Thyroid gland (tissue), 4 donors: ENCODE measurements at regions not wholly inside any gene's neighbourhood (a gene's known extent, or its start where the extent isn't known, plus 50 kb on each side); places are given as distances from the start of the nearest gene placed in this dataset.
A peak's percentile ranks its signal among the peaks of the same experiment; 100 is the strongest.

Experiments used
- DNase-seq, 2 donors: peaks; one replicate each; pipeline ENCODE4 v3.0.0-alpha.2; 2019
- H3K27ac ChIP-seq, 3 donors: fragments of 200-600 bp; sonication (generic); 1 replicate in 2 of 3; 2 replicates in 1 of 3; pipeline ENCODE4 v1.5.1; 2016 to 2019; ENCODE audit warnings: mild to moderate bottlenecking in 1 of 3, moderate library complexity in 1 of 3
- H3K27me3 ChIP-seq: fragments of 200-600 bp; sonication (generic); one replicate; pipeline ENCODE4 v1.5.1; 2019
- H3K36me3 ChIP-seq, 2 donors: fragments of 200-600 bp; sonication (generic); one replicate each; pipeline ENCODE4 v1.5.1; 2016 to 2019
- H3K4me1 ChIP-seq, 2 donors: fragments of 200-600 bp; sonication (generic); one replicate each; pipeline ENCODE4 v1.5.1; 2017 to 2019
- H3K4me3 ChIP-seq, 3 donors: fragments of 200-600 bp; sonication (generic); replicated peaks in 1 of 3; 1 replicate in 2 of 3; 2 replicates in 1 of 3; pipeline ENCODE4 v1.5.1; 2016; ENCODE audit warnings: mild to moderate bottlenecking in 1 of 3
- H3K9me3 ChIP-seq: fragments of 200-600 bp; sonication (generic); one replicate; pipeline ENCODE4 v1.5.1; 2017
- POLR2A ChIP-seq, 2 donors: fragments of 450-650 bp; IDR thresholded peaks; one replicate each; pipeline ENCODE4 v1.6.1; 2017; ENCODE audit warnings: antibody characterized with exemption in 2 of 2, mild to moderate bottlenecking in 2 of 2, moderate library complexity in 1 of 2
- WGBS, 2 donors: methylation state at CpG; one replicate each; pipeline ENCODE4 v1.1.5; 2017; 5-methylcytosine and 5-hydroxymethylcytosine counted together
- intact Hi-C: fragments of 100-400 bp; cut with DNase I; formaldehyde crosslinking; loops from one replicate; pipeline ENCODE4 v1.15.1; 2023
- TF ChIP-seq, protein P1 (sequence below), 6 experiments: fragments of 200-600 bp in 3 of 6; fragments of 450-650 bp in 3 of 6; sonication (generic) in 3 of 6; IDR thresholded peaks; one replicate each; pipeline ENCODE4 v1.5.1; 2016 to 2019; ENCODE audit warnings: antibody characterized with exemption in 6 of 6, mild to moderate bottlenecking in 2 of 6, inconsistent platforms in 1 of 6, moderate library complexity in 1 of 6

DNA sequence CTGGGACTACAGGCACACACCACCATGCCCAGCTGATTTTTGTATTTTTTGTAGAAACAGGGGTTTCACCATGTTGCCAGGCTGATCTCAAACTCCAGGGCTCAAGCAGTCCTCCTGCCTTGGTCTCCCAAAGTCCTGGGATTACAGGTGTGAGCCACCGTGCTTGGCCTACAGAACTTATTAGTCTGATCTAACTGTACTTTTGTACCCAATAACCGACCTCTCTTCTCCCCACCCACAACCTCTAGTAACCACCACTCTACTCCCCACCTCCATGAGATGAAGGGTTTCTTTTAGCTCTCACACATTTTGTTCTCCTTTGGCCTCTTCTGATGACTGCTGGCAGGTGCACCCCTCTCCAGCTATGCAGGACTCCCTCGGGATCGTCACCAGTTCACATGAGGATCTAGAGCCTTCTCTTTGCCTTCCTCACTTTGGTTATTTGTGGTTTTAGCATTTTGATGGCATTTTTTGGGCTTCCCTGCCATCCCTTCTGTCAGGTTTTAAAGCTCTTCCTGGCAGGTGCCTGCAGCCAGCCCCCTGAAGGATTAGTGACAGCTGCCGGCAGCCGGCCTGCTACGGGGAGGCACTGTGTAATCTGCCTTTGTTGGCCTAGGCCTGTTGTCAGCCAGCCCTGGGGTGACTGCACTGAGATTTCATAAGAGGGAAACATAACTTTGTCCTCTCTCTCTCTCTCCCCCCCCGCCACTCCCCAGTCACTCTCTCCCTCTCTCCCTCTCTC is 99.8 kb upstream of the ATP1A1 start:
- no peaks in the 10 kb centered on the region for H3K9me3 ChIP-seq
- intact Hi-C loops: no loop called here
- no peaks in the 10 kb centered on the region for H3K36me3 ChIP-seq
- TF ChIP-seq POLR2A (IDR thresholded peaks at IDR 0.05): no peak
- TF ChIP-seq, protein P1, sequence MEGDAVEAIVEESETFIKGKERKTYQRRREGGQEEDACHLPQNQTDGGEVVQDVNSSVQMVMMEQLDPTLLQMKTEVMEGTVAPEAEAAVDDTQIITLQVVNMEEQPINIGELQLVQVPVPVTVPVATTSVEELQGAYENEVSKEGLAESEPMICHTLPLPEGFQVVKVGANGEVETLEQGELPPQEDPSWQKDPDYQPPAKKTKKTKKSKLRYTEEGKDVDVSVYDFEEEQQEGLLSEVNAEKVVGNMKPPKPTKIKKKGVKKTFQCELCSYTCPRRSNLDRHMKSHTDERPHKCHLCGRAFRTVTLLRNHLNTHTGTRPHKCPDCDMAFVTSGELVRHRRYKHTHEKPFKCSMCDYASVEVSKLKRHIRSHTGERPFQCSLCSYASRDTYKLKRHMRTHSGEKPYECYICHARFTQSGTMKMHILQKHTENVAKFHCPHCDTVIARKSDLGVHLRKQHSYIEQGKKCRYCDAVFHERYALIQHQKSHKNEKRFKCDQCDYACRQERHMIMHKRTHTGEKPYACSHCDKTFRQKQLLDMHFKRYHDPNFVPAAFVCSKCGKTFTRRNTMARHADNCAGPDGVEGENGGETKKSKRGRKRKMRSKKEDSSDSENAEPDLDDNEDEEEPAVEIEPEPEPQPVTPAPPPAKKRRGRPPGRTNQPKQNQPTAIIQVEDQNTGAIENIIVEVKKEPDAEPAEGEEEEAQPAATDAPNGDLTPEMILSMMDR (IDR thresholded peaks at IDR 0.05): no peak
- WGBS, 2 donors: 79 to 88% methylated on average over 8 of the region's 8 CpGs
- no peak overlapping the region for H3K4me3 ChIP-seq
- H3K4me1 ChIP-seq: peaks cover 11 to 21% of the 10 kb centered on the region in 2 donors
- H3K27me3 ChIP-seq: no peaks in the 10 kb centered on the region
- peak in 1 of 2 donors; percentile 46 for DNase-seq
- no peak overlapping the region for H3K27ac ChIP-seq

DNA sequence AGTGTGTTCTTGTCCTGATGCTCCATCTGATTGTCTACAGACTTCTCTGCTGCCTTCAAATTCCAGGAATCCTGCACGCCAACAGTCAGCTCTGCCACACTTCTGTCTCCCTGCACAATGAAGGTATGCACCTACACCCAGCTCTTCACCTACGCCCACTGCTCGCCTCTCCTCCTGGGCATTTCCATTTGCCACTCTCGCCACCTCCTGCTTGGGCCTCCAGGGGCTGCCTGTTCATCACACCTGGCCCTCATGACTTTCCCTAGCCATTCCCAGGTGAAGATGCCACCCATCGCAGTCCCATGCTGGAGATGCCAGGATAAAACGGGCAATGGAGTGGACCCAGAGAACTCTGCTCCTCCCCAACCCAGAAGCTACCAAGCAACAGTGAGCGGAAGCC is 96.5 kb upstream of the ATP1A1 start:
- WGBS, 2 donors: 93 to 94% methylated on average over 7 of the region's 7 CpGs
- DNase-seq: no peak
- TF ChIP-seq POLR2A (IDR thresholded peaks at IDR 0.05): no peak
- TF ChIP-seq, protein P1 (IDR thresholded peaks at IDR 0.05): no peak
- no peak overlapping the region for H3K27ac ChIP-seq
- no peaks in the 10 kb centered on the region for H3K36me3 ChIP-seq
- H3K9me3 ChIP-seq: no peaks in the 10 kb centered on the region
- intact Hi-C loops: no loop called here
- H3K27me3 ChIP-seq: no peaks in the 10 kb centered on the region
- H3K4me1 ChIP-seq: peaks cover 8 to 14% of the 10 kb centered on the region in 2 donors
- no peak overlapping the region for H3K4me3 ChIP-seq

DNA sequence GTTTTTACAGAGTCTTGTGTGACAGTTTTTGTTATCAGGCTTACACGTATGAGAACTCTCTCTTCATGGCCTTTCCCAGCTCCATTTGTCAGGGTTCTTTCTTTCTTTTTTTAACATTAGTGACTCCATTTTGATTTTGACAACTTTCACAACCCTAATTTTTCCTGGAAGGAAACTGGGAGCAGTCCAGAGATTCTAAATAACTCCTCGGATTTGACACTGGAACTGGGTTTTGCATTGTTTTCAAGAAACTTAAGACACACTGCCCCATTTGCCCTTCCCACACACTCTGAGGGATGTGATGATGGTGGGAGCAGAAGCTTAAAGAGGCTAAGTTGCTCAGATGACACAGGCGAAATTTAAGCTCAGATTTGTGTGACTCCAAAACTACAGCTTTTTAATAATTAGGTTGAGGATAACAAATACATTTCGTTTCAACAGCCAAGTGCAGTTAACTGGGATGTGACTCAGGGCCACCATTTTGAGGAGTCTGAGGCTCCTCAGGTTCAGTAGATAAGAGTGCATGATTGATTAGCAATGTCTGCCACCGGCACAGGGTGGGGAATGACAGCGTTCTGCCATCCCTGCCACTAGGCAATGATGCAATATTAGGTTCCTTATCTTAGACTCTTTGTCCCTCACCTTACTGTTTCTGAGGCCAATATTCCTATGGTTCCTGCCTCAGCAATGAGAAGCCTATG is 95.1 kb upstream of the ATP1A1 start:
- DNase-seq: no peak
- Histone ChIP-seq H3K4me1 (peaks cover 8 to 14% of the 10 kb centered on the region in 2 donors), H3K27ac (peak overlapping the region in 1 of 3 donors; percentile 13), H3K4me3 (no peak overlapping the region), H3K9me3 (no peaks in the 10 kb centered on the region), H3K36me3 (no peaks in the 10 kb centered on the region), H3K27me3 (no peaks in the 10 kb centered on the region)
- intact Hi-C loops: no loop called here
- WGBS, 2 donors: 70 to 78% methylated on average over 6 of the region's 6 CpGs
- TF ChIP-seq, protein P1 (IDR thresholded peaks at IDR 0.05): no peak
- no peak for TF ChIP-seq POLR2A (IDR thresholded peaks at IDR 0.05)

DNA sequence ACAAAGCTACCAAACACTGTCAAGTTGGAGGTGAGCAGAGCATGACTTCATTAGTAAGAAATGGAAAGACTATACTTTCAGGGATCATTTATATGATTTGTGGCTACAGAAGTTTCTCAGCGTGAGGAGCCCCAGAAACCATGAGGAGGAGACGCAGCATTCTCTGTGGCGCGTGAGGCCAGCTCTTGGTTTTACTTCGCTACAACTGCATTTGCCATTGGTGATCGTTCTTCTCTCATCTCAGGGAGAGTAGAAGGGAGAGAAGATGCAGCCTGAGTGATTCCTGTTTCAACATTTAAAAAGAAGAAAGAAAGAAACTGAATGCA is 94.5 kb upstream of the ATP1A1 start:
- Histone ChIP-seq H3K4me3 (no peak overlapping the region), H3K27ac (no peak overlapping the region), H3K4me1 (peaks cover 8 to 14% of the 10 kb centered on the region in 2 donors), H3K36me3 (no peaks in the 10 kb centered on the region), H3K27me3 (no peaks in the 10 kb centered on the region), H3K9me3 (no peaks in the 10 kb centered on the region)
- 95 to 99% methylated on average over 6 of the region's 6 CpGs for WGBS, 2 donors
- TF ChIP-seq, protein P1 (IDR thresholded peaks at IDR 0.05): no peak
- no peak for TF ChIP-seq POLR2A (IDR thresholded peaks at IDR 0.05)
- no peak for DNase-seq
- intact Hi-C loops: no loop called here

DNA sequence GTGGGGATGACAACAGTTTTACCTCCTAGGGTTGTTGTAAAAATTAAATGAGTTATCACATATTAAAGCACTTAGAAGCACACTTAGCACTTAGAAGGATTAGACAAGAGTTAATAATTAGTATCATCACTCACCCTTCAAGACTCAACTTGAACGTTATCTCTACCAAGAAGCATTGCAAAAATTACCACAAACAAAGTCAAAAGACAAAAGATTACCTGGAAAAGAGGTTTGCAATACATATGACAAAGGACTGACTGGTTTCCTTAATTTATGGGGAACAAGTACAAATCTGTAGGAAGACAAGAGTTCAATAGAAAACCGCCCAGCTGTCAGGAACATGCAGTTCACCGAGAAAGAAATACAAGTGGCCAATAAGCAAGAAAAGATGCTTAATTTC is 93.3 kb upstream of the ATP1A1 start:
- 89% methylated on average over 3 of the region's 3 CpGs for WGBS, 2 donors
- Histone ChIP-seq H3K4me3 (no peak overlapping the region), H3K27me3 (no peaks in the 10 kb centered on the region), H3K9me3 (no peaks in the 10 kb centered on the region), H3K27ac (no peak overlapping the region), H3K4me1 (peaks cover 8 to 14% of the 10 kb centered on the region in 2 donors), H3K36me3 (no peaks in the 10 kb centered on the region)
- DNase-seq: no peak
- intact Hi-C loops: no loop called here
- TF ChIP-seq, protein P1 (IDR thresholded peaks at IDR 0.05): no peak
- TF ChIP-seq POLR2A (IDR thresholded peaks at IDR 0.05): no peak
